H9 (cell line): ENCODE measurements at regions not wholly inside any gene's neighbourhood (a gene's known extent, or its start where the extent isn't known, plus 50 kb on each side); places are given as distances from the start of the nearest gene placed in this dataset.
A peak's percentile ranks its signal among the peaks of the same experiment; 100 is the strongest.

Source experiments
- DNase-seq: peaks from one replicate; pipeline ENCODE4 v3.0.0-alpha.2; 2017
- H2AFZ ChIP-seq: one replicate; pipeline ENCODE4 v1.6.1; 2013; ENCODE audit warnings: mild to moderate bottlenecking, low read length, control low read depth, moderate library complexity
- H2AK5ac ChIP-seq: 2 replicates; pipeline ENCODE4 v1.6.1; 2013; ENCODE audit warnings: low read length, control low read depth, mixed read lengths; ENCODE audit not compliant: insufficient read length
- H2BK120ac ChIP-seq: one replicate; pipeline ENCODE4 v1.6.1; 2013; ENCODE audit warnings: low read depth, mild to moderate bottlenecking, low read length, control low read depth, inconsistent platforms; ENCODE audit not compliant: poor library complexity, severe bottlenecking
- H2BK12ac ChIP-seq: 2 replicates; pipeline ENCODE4 v1.6.1; 2013; ENCODE audit warnings: low read length, control low read depth, mixed read lengths, low read depth; ENCODE audit not compliant: insufficient read length
- H2BK15ac ChIP-seq: 2 replicates; pipeline ENCODE4 v1.6.1; 2013; ENCODE audit warnings: low read depth, low read length, control low read depth
- H2BK20ac ChIP-seq: one replicate; pipeline ENCODE4 v1.6.1; 2013; ENCODE audit warnings: low read depth, mild to moderate bottlenecking, low read length, control low read depth, inconsistent platforms; ENCODE audit not compliant: poor library complexity, severe bottlenecking
- H2BK5ac ChIP-seq: 2 replicates; pipeline ENCODE4 v1.6.1; 2013; ENCODE audit warnings: low read length, control low read depth, mixed read lengths; ENCODE audit not compliant: insufficient read length
- H3K14ac ChIP-seq: 2 replicates; pipeline ENCODE4 v1.6.1; 2013; ENCODE audit warnings: low read length, control low read depth; ENCODE audit not compliant: insufficient read depth
- H3K18ac ChIP-seq: 2 replicates; pipeline ENCODE4 v1.6.1; 2013; ENCODE audit warnings: low read depth, mild to moderate bottlenecking, mixed read lengths, low read length, control low read depth; ENCODE audit not compliant: insufficient read length
- H3K23ac ChIP-seq: 2 replicates; pipeline ENCODE4 v1.6.1; 2013; ENCODE audit warnings: low read length, control low read depth, mixed read lengths, low read depth; ENCODE audit not compliant: insufficient read length
- H3K23me2 ChIP-seq: 2 replicates; pipeline ENCODE4 v1.6.1; 2013; ENCODE audit warnings: low read depth, mild to moderate bottlenecking, mixed read lengths, low read length, control low read depth; ENCODE audit not compliant: insufficient read length, poor library complexity, severe bottlenecking
- H3K27ac ChIP-seq: 2 replicates; pipeline ENCODE4 v1.5.1; 2013; ENCODE audit warnings: low read length, control low read depth, mixed read lengths, low read depth; ENCODE audit not compliant: insufficient read length
- H3K27me3 ChIP-seq: 2 replicates; pipeline ENCODE4 v1.6.1; 2013; ENCODE audit warnings: low read length, control low read depth, inconsistent platforms; ENCODE audit not compliant: insufficient read depth
- H3K4ac ChIP-seq: 2 replicates; pipeline ENCODE4 v1.6.1; 2013; ENCODE audit warnings: low read depth, mild to moderate bottlenecking, control low read depth, inconsistent platforms, low read length, moderate library complexity
- H3K4me1 ChIP-seq: 2 replicates; pipeline ENCODE4 v1.6.1; 2013; ENCODE audit warnings: low read length, control low read depth, inconsistent platforms; ENCODE audit not compliant: insufficient read depth
- H3K4me2 ChIP-seq: 2 replicates; pipeline ENCODE4 v1.6.1; 2013; ENCODE audit warnings: low read length, control low read depth, mixed read lengths; ENCODE audit not compliant: insufficient read length, insufficient read depth
- H3K56ac ChIP-seq: 2 replicates; pipeline ENCODE4 v1.6.1; 2013; ENCODE audit warnings: low read depth, mild to moderate bottlenecking, mixed read lengths, low read length, control low read depth; ENCODE audit not compliant: insufficient read length
- H3K79me1 ChIP-seq: 2 replicates; pipeline ENCODE4 v1.6.1; 2013; ENCODE audit warnings: low read depth, mild to moderate bottlenecking, moderate library complexity, low read length, control low read depth, inconsistent platforms; ENCODE audit not compliant: insufficient read depth, poor library complexity, severe bottlenecking
- H3K79me2 ChIP-seq: 2 replicates; pipeline ENCODE4 v1.6.1; 2013; ENCODE audit warnings: low read length, control low read depth, inconsistent platforms; ENCODE audit not compliant: insufficient read depth
- H3K9ac ChIP-seq: 2 replicates; pipeline ENCODE4 v1.6.1; 2013; ENCODE audit warnings: low read length, control low read depth, mixed read lengths; ENCODE audit not compliant: insufficient read length; ENCODE audit errors: extremely low read depth
- H3K9me3 ChIP-seq: one replicate; pipeline ENCODE4 v1.6.1; 2013; ENCODE audit warnings: low read depth, low read length, inconsistent platforms; ENCODE audit not compliant: control insufficient read depth
- H3T11ph ChIP-seq: one replicate; pipeline ENCODE4 v1.6.1; 2013; ENCODE audit warnings: mild to moderate bottlenecking, low read length, control low read depth, inconsistent platforms
- H4K20me1 ChIP-seq: one replicate; pipeline ENCODE4 v1.6.1; 2013; ENCODE audit not compliant: control insufficient read depth, insufficient read length, insufficient read depth
- H4K5ac ChIP-seq: 2 replicates; pipeline ENCODE4 v1.6.1; 2013; ENCODE audit warnings: low read depth, mild to moderate bottlenecking, mixed read lengths, low read length, control low read depth; ENCODE audit not compliant: insufficient read length
- H4K8ac ChIP-seq: replicated peaks from 2 replicates; pipeline ENCODE4 v1.6.1; 2013; ENCODE audit warnings: low read length, control low read depth, mixed read lengths, low read depth; ENCODE audit not compliant: insufficient read length
- H4K91ac ChIP-seq: 2 replicates; pipeline ENCODE4 v1.6.1; 2013; ENCODE audit warnings: low read depth, mild to moderate bottlenecking, moderate library complexity, mixed read lengths, low read length, control low read depth; ENCODE audit not compliant: insufficient read length
- H3K27ac Mint-ChIP-seq, 3 experiments: 2 replicates in 2 of 3; 3 replicates in 1 of 3; pipeline ENCODE4 v1.8.0; 2020 to 2021; ENCODE audit warnings: mixed read lengths in 3 of 3, mild to moderate bottlenecking in 1 of 3, moderate library complexity in 1 of 3
- H3K27me3 Mint-ChIP-seq: 2 replicates; pipeline ENCODE4 v1.8.0; 2021; ENCODE audit warnings: low read depth, mild to moderate bottlenecking, moderate library complexity, mixed read lengths
- H3K36me3 Mint-ChIP-seq, 3 experiments: 2 replicates in 2 of 3; 3 replicates in 1 of 3; pipeline ENCODE4 v1.8.0; 2020 to 2021; ENCODE audit warnings: low read depth in 3 of 3, mixed read lengths in 3 of 3; ENCODE audit not compliant: insufficient read depth in 1 of 3
- H3K4me1 Mint-ChIP-seq, 2 experiments: 2 replicates each; pipeline ENCODE4 v1.8.0; 2020; ENCODE audit warnings: mixed read lengths in 2 of 2
- H3K4me3 Mint-ChIP-seq, 2 experiments: 2 replicates in 1 of 2; 3 replicates in 1 of 2; pipeline ENCODE4 v1.8.0; 2020 to 2021; ENCODE audit warnings: mild to moderate bottlenecking in 2 of 2, mixed read lengths in 2 of 2, moderate library complexity in 1 of 2
- H3K9me3 Mint-ChIP-seq, 2 experiments: 2 replicates in 1 of 2; 3 replicates in 1 of 2; pipeline ENCODE4 v1.8.0; 2020; ENCODE audit warnings: mild to moderate bottlenecking in 2 of 2, mixed read lengths in 2 of 2, moderate library complexity in 1 of 2
- CTCF ChIP-seq: fragments of 200-600 bp; sonication (generic); conservative IDR thresholded peaks from 3 replicates; pipeline ENCODE4 v1.8.0; 2021; ENCODE audit warnings: antibody characterized with exemption, mild to moderate bottlenecking
- WGBS: extraction: QIAGEN DNeasy Blood & Tissue Kit; methylation state at CpG from one replicate; pipeline ENCODE4 v1.1.7; 2013; ENCODE audit warnings: missing lambda C conversion rate, low lambda C conversion rate, mixed read lengths; ENCODE audit not compliant: insufficient read length; ENCODE audit errors: extremely low coverage; 5-methylcytosine and 5-hydroxymethylcytosine counted together

DNA sequence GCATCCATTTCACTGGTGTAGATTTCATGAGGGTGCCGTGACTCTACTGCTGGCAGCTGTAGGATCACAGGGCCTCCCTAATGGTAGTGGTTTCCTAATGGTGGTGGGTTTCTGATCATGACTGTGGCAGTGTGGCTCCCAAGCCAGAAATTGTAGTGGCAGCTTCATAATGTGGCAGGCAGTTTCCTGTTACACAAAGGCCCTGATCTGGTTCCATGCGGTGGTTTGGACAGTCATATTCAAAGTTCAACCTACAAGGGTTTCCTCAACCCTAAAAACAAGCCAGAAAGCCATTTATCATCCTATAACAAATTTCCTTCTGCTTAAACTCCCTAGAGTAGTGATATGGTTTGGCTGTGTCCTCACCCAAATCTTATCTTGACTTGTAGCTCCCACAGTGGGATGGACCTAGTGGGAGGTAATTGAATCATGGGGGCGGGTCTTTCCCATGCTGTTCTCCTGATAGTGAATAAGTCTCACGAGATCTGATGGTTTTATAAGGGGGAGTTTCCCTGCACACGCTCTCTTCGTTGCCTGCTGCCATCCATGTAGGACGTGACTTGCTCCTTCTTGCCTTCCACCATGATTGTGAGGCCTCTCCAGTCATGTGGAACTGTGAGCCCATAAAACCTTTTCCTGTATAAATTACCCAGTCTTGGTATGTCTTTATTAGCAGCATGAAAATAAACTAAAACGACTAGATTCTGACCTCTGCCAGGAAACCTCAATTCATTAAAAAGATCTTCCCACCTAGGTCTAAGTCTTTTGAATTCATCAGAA lies 257.1 kb downstream of the EFCAB11 start:
- TF ChIP-seq CTCF = no peak
- H4K91ac ChIP-seq = no peak overlapping the region
- H3K9me3 ChIP-seq = no peaks in the 10 kb centered on the region
- WGBS = no CpG with 5 or more reads among the region's 8 CpGs
- H3K4ac ChIP-seq = no peak overlapping the region
- H3K56ac ChIP-seq = no peak overlapping the region
- Mint-ChIP-seq H3K27me3 (peaks cover 14% of the 10 kb centered on the region), H3K4me1 (peaks cover 13 to 15% of the 10 kb centered on the region in 2 experiments), H3K27ac (peak overlapping the region in 1 of 3 experiments; percentile 10; a peak in 1 of 7 replicates), H3K9me3 (peaks cover 14 to 16% of the 10 kb centered on the region in 2 experiments; a peak in 4 of 5 replicates), H3K4me3 (no peak overlapping the region), H3K36me3 (peaks cover 0 to 8% (median 6%) of the 10 kb centered on the region in 3 experiments; a peak in 5 of 7 replicates)
- H2BK15ac ChIP-seq = no peak overlapping the region
- no peak overlapping the region for H2BK5ac ChIP-seq
- no peak overlapping the region for H3K14ac ChIP-seq
- H4K8ac ChIP-seq = no peak overlapping the region
- no peaks in the 10 kb centered on the region for H3K79me2 ChIP-seq
- no peak overlapping the region for H2BK12ac ChIP-seq
- H2BK20ac ChIP-seq = no peak overlapping the region
- no peak overlapping the region for H3K23ac ChIP-seq
- H3K79me1 ChIP-seq = no peaks in the 10 kb centered on the region
- H3K4me2 ChIP-seq = no peak overlapping the region
- no peak overlapping the region for H2AFZ ChIP-seq
- peaks cover 4% of the 10 kb centered on the region for H3K23me2 ChIP-seq
- no peak overlapping the region for H3T11ph ChIP-seq
- no peak overlapping the region for H2AK5ac ChIP-seq
- no peaks in the 10 kb centered on the region for H4K20me1 ChIP-seq
- H4K5ac ChIP-seq = no peak overlapping the region
- DNase-seq = no peak
- H3K27me3 ChIP-seq = no peaks in the 10 kb centered on the region; the same call in 1 of the 2 replicates
- no peak overlapping the region for H3K27ac ChIP-seq
- H2BK120ac ChIP-seq = no peak overlapping the region
- H3K18ac ChIP-seq = no peak overlapping the region
- no peak overlapping the region for H3K9ac ChIP-seq
- no peaks in the 10 kb centered on the region; the same call in 1 of the 2 replicates for H3K4me1 ChIP-seq
